Hepatic stellate cell (primary cell): ENCODE measurements at regions not wholly inside any gene's neighbourhood (a gene's known extent, or its start where the extent isn't known, plus 50 kb on each side); places are given as distances from the start of the nearest gene placed in this dataset.
"Not testable (repeated sequence)": the region's sequence is repeated elsewhere in the genome, so short reads cannot be mapped to it uniquely, and the experiment has no call there.

Experiments used
- DNase-seq: peaks from one replicate; pipeline ENCODE4 v3.0.0; 2011; ENCODE audit warnings: low spot score

DNA sequence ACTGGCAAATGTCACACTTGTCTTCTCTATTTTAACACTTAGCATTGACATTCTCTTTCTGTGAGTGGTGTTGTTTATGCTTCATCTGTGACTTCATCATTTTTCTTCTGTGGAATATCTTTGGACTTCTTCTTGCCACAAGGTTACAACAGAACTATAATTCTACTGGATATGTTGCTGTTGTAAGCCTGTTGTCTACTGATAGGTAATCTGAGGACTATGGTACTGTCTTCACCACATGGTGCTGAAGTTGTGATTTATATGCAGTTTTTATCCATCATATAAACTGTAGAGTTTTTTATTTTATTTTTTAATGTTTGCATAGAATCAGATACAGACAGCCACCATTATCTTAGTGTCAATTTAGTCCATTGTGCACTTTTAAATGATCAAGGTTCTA is 622.2 kb upstream of the CNTN5 start:
- DNase-seq = no peak

- DNase-seq = no peak
These were observed 611.7 kb upstream of the CNTN5 start for GRCh38 chr11:98409069-98409468.

DNA sequence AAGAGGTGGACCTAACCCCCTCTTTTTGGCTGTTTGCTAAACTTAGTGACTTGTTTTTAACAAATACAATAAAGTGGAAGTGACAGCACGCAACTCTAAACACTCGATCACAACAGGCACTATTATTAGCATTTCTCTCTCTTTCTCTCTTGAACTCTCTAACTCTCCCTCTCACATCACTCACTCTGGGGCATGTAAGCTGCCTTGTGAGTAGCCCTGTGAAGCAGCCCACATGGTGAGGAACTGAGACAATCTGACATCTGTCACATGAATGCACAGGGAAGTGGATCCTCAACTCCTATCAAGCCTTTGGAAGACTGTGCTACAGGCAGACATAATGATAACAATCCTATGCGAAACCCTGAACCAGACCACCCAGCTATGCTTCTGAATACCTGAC is 609.0 kb upstream of the CNTN5 start:
- DNase-seq = no peak

DNA sequence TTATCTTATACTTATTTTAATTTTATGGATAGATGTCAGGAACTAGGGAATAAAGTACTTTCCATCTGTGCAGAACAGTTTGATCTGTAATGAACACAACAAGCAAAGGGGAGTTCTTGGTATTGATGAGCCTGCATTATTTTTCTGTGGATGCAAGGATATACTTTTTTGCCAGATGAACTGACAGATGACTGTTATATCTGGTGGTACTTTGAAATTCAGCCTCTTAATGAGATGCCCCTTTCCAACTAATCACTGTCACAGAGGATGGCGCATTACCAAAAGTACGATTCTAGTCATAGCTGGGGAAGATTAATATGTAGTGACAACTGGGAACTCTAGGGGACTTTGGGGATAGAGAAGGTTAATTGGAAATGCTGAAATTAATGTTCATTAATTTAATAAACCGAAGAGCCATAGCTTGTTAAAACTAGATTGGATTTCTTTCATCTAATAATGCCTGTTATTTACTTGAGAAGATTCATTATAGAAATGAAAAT is 603.4 kb upstream of the CNTN5 start:
- DNase-seq = no peak

DNA sequence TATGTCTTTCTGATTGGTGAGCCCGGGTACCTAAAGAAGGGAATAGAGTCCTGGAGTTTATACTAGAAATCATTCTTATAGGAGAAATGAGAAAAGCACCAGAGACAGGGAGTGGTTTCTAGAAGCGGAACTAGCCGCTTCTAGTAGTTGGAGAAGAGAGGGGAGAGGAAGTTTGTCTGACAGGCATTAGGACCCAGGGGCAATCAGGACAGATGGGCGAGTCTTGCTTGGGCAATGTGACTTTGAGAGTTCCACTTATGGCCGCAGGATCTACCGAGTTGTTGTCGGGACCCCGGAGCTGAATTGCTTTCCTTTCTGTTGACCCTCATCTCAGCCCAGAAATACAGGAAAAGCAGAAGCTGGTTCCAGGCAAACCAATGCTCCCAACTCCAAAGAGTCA is 596.8 kb upstream of the CNTN5 start:
- DNase-seq = no peak

GRCh38 chr11:98424773-98425172 is 596.0 kb upstream of the CNTN5 start:
- DNase-seq = not testable (repeated sequence)

DNA sequence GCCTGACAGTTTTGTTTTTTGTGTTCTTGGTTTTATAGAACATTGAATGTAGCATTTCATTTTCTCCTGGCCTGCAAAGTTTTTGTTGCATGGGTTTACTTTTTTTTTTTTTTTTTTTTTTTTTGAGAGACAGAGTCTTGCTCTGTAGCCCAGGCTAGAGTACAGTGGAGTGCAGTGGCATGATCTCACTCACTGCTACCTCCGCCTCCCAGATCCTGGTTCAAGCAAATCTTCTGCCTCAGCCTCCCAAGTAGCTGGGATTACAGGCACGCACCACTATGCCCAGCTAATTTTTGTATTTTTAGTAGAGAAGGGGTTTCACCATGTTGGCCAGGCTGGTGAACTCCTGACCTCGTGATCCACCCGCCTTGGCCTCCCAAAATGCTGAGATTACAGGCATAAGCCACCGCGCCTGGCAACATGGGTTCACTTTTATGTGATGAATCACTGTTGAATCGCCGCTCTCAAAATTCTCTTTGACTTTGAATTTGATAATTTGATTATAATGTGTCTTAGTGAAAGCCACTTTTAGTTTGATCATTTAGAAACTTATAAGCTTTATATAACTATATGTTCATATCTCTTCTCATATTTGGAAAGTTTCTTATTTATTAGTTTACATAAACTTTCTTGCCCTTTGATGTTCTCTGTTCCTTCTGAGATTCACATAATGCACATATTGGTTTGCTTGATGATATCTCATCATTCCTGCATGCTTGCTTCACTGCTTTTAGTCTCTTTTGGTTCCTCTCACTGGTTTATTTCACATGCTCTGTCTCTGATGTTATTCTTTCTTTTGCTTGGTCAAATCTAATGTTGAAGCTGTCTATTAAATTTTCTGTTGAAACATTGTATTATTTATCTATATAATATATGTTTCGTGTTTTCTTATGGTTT is 589.0 kb upstream of the CNTN5 start:
- DNase-seq = no peak

DNA sequence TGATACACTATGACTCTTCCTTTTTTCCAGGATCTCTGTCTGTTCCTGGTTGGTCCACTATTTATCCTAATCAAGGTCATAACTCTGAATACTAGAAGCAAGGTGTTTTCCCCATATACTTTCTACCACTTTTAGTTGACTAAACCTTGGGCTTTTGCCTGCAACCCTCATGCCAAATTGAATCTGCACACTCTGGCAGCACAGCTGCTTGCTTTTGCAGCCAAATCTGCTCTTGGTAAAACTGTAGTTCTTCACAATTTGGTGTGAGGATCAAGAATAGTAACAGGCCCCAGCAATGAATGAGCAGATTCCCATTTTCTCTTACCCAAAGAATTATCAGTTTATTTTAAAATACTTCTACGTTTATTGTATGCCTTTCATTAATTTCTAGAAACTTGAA is 586.5 kb upstream of the CNTN5 start:
- DNase-seq = no peak

GRCh38 chr11:98453378-98453777 is 567.4 kb upstream of the CNTN5 start:
- no peak for DNase-seq

DNA sequence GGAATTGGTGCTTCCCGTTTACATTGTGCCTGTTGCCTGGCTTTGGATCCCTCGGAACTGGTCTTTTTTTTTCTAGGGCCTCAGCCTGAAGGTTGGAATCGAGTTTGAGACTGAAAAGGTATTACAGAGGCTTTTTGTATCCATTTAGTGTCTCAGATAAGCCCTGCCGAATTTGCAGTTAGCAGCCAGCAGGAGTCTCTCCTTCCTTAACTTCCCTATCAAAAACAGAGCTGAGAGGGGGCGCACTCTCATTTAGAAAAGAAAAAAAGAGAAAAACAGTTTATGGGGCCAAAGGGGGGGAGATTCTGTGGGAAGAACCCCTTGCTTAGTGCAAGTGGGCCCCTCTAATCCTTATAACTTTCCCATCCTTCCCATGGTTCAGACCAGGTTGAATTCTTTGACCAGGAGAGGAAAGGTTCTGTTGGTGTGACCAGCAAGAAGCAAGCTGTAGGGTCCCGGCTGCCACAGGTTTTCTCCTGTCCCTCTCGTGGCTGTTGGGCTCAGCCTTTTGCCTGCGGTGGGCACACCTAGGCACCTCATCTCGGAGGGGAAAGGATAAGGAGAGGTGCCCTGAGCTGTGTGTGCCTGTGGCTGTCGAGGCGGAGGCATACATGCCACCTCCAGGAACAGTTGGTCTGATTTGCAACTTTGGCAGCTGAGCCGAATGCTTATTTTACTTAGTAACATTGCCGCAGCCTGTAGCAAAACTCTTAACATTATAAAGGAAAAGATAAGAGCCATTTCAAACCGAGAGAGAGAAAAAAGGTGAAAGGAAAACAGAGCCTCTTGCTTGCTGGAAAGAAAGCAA is 565.0 kb upstream of the CNTN5 start:
- DNase-seq = no peak

DNA sequence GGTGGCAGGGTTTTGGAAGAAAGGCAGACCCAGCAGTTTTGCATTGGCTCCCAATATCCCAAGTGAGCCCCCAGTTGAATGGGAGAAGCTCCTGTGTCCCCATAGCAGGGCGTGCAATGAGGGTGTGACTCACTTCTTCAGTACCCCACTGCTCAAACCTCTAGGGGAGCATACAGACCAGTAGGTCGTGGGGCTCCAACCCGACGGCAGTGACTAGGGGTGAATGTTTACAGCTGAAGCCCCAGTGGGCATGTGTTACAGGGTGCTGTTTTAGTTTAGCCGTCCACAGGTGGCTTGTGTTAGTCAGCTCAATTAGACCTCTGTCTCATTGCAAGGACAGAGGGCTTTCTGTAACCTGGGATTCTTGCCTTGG is 564.5 kb upstream of the CNTN5 start:
- no peak for DNase-seq

DNA sequence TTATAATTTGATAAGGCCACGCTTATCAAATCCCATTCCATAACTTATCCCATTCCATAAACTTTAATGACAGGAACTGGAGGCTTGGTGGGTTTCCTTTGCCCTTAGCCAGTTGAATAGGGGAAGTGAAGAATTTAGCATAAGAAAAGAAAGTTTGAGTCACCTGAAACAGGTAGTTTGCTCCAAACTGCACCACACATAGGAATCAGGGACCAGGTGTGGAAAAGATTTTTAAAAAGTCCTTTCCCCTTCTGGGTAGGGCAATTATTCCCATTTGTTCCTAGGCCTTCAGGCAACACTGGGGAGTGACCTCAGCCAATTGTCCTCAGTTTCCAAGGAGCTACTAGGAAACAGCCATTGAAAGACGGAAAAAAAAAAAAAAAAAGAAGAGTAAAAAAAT is 525.7 kb upstream of the CNTN5 start:
- DNase-seq = no peak

DNA sequence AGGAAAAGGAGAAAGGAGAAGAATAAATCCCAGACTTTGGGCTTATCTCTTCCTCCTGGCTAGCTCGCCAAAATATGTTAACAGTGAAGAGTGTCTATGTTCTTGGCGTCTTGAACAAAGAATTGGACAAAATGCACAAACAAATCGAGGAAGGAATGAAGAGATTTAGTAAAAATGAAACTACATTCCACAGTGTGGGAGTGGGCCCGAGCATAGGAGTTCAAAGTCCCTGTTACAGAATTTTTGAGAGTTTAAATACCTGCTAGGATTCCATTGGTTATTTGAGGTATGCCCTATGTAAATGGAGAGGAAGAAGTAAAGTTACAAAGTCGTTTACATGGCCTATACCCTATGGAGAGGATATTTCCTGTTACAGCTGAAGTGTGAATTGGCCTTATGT is 525.1 kb upstream of the CNTN5 start:
- DNase-seq = no peak

GRCh38 chr11:98507208-98507607 is 513.5 kb upstream of the CNTN5 start:
- no peak for DNase-seq

- DNase-seq = no peak
These were observed 507.8 kb upstream of the CNTN5 start for GRCh38 chr11:98512938-98513337.

- DNase-seq = no peak
These were observed 489.2 kb upstream of the CNTN5 start for GRCh38 chr11:98531576-98531975.

DNA sequence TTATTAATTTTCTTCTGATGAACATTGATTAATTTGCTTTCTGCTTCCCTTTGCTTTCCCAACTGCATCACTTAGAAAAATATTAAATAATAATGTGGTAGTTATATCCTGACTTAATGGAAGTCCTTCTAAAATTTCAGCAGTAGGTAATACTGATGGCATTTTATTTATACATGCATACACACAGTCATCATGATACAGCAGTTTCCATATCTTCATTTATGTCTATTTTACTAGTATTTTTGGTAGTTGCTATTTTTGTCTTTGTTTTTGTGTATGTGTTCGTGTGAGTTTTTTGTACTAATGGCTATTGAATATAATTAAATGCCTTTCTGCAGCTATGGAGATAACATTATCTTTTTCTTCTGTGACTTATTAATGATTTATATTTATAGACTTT is 484.7 kb upstream of the CNTN5 start:
- DNase-seq = no peak

DNA sequence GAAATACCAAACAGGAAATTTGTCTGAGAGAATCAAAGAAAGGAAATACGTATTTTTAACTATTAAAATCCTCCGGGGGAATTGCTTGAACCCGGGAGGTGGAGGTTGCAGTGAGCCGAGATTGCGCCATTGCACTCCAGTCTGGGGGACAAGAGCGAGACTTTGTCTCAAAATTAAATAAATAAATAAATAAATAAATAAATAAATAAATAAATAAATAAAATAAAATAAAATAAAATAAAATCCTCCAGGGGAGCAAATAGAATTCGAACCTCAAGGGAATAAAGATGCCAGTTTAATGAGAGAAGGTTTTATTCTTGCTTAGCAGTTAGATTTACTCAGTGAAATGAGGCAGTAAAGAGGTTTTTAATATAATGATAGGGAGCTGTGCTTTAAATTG is 482.4 kb upstream of the CNTN5 start:
- not testable (repeated sequence) for DNase-seq

- DNase-seq = no peak
These were observed 475.1 kb upstream of the CNTN5 start for GRCh38 chr11:98545544-98546175.

DNA sequence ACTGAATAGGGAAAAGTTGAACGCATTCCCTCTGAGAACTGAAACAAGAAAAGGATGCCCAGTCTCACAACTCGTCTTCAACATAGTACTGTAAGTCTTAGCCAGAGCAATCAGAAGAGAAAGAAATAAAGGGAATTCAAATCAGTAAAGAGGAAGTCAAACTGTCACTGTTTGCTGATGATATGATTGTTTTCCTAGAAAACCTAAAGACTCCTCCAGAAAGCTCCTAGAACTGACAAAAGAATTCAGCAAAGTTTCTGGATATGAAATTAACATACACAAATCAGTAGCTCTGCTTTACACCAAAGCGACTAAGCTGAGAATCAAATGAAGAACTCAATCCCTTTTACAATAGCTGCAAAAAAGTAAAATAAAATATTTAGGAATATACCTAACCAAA is 471.2 kb upstream of the CNTN5 start:
- DNase-seq = no peak

GRCh38 chr11:98559961-98560360 is 460.8 kb upstream of the CNTN5 start:
- no peak for DNase-seq

- DNase-seq = no peak
These were observed 459.5 kb upstream of the CNTN5 start for GRCh38 chr11:98561252-98561651.
